NCI-H69 (cell line): ENCODE measurements at regions not wholly inside any gene's neighbourhood (a gene's known extent, or its start where the extent isn't known, plus 50 kb on each side); places are given as distances from the start of the nearest gene placed in this dataset.

ENCODE experiments used
- DNase-seq: peaks from one replicate; lab custom pipeline; 2025; lab: John Stamatoyannopoulos, UW

- DNase-seq, result no peak
Observed at GRCh38 chr22:47225931-47226633, 463.6 kb downstream of the TBC1D22A start.

GRCh38 chr22:47225080-47225930 is 462.9 kb downstream of the TBC1D22A start:
- DNase-seq, result no peak
